ENCODE measurements at regions not wholly inside any gene's neighbourhood (a gene's known extent, or its start where the extent isn't known, plus 50 kb on each side); places are given as distances from the start of the nearest gene placed in this dataset.

GRCh38 chr21:23039846-23040245 is 2041.6 kb downstream of the NCAM2 start:
- Histone ChIP-seq H3K4me1 (ENCODE audit: control insufficient read depth, insufficient read depth, low read length) (no peaks in the 10 kb centered on the region), H3K9me3 (ENCODE audit: control insufficient read depth, low read length) (no peaks in the 10 kb centered on the region), H3K36me3 (ENCODE audit: control insufficient read depth, insufficient read depth, low read length) (no peaks in the 10 kb centered on the region), H3K27ac (ENCODE audit: insufficient read depth, low read depth, low read length, poor library complexity, severe bottlenecking) (no peak overlapping the region), H3K27me3 (ENCODE audit: control insufficient read depth, insufficient read depth, low read length, poor library complexity, severe bottlenecking) (no peaks in the 10 kb centered on the region), H3K4me3 (ENCODE audit: insufficient read depth, low read depth, low read length) (no peak overlapping the region)
- WGBS, 2 experiments: 52 to 59% methylated on average over 6 to 7 of the region's 7 CpGs

GRCh38 chr21:23045955-23046354 is 2047.7 kb downstream of the NCAM2 start:
- H3K27me3 ChIP-seq (ENCODE audit: control insufficient read depth, insufficient read depth, low read length, poor library complexity, severe bottlenecking): no peaks in the 10 kb centered on the region
- WGBS, 2 experiments: 83 to 91% methylated on average over 1 of the region's 1 CpG
- no peak overlapping the region for H3K27ac ChIP-seq (ENCODE audit: insufficient read depth, low read depth, low read length, poor library complexity, severe bottlenecking)
- H3K4me1 ChIP-seq (ENCODE audit: control insufficient read depth, insufficient read depth, low read length): no peaks in the 10 kb centered on the region
- no peaks in the 10 kb centered on the region for H3K36me3 ChIP-seq (ENCODE audit: control insufficient read depth, insufficient read depth, low read length)
- H3K9me3 ChIP-seq (ENCODE audit: control insufficient read depth, low read length): no peaks in the 10 kb centered on the region
- no peak overlapping the region for H3K4me3 ChIP-seq (ENCODE audit: insufficient read depth, low read depth, low read length)

DNA sequence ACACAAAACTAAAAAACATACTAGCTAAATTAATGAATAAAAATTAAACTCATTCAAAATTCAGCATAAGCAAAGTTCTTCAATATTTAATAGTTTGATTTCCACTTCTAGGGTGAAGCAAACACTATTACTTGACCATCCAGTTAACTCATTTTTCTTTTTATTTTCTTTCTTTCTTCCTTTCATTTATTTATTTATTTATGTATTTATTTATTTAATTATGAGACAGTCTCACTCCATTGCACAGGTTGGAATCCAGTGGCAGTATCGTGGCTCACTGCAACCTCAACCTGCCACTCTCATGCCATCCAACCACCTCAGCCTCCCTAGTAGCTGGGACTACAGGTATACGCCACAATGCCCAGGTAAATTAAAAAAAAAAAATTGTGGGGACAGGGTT is 2069.5 kb downstream of the NCAM2 start:
- H3K27ac ChIP-seq (ENCODE audit: insufficient read depth, low read depth, low read length, poor library complexity, severe bottlenecking): no peak overlapping the region
- no peaks in the 10 kb centered on the region for H3K27me3 ChIP-seq (ENCODE audit: control insufficient read depth, insufficient read depth, low read length, poor library complexity, severe bottlenecking)
- H3K36me3 ChIP-seq (ENCODE audit: control insufficient read depth, insufficient read depth, low read length): no peaks in the 10 kb centered on the region
- H3K4me3 ChIP-seq (ENCODE audit: insufficient read depth, low read depth, low read length): no peak overlapping the region
- H3K4me1 ChIP-seq (ENCODE audit: control insufficient read depth, insufficient read depth, low read length): no peaks in the 10 kb centered on the region
- 0% methylated on average over 2 of the region's 2 CpGs for WGBS, 2 experiments
- no peaks in the 10 kb centered on the region for H3K9me3 ChIP-seq (ENCODE audit: control insufficient read depth, low read length)

DNA sequence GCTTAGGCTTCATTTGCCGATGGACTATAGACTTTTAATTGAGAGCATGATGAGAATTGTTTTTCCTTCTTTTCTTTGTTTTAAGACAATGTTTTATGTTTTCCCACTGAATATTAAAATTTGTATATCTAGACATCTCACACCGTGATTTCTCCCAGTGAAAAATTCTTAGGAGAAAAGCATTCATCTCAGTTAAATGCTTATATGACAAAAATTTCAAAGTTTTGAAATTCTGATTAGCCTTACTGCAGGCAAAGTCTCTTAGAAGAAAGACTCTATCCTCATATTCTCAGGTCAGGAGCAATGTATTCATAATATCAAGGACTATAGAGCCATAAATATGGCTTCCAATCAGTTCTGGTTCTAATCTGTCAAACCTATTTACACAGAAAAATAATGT is 2085.0 kb downstream of the NCAM2 start:
- no peak overlapping the region for H3K27ac ChIP-seq (ENCODE audit: insufficient read depth, low read depth, low read length, poor library complexity, severe bottlenecking)
- H3K4me3 ChIP-seq (ENCODE audit: insufficient read depth, low read depth, low read length): no peak overlapping the region
- no peaks in the 10 kb centered on the region for H3K27me3 ChIP-seq (ENCODE audit: control insufficient read depth, insufficient read depth, low read length, poor library complexity, severe bottlenecking)
- H3K9me3 ChIP-seq (ENCODE audit: control insufficient read depth, low read length): no peaks in the 10 kb centered on the region
- H3K4me1 ChIP-seq (ENCODE audit: control insufficient read depth, insufficient read depth, low read length): no peaks in the 10 kb centered on the region
- WGBS, 2 experiments: 69% methylated on average over 2 of the region's 2 CpGs; no CpG with 5 or more reads in 1 of the 2 experiments
- H3K36me3 ChIP-seq (ENCODE audit: control insufficient read depth, insufficient read depth, low read length): no peaks in the 10 kb centered on the region

DNA sequence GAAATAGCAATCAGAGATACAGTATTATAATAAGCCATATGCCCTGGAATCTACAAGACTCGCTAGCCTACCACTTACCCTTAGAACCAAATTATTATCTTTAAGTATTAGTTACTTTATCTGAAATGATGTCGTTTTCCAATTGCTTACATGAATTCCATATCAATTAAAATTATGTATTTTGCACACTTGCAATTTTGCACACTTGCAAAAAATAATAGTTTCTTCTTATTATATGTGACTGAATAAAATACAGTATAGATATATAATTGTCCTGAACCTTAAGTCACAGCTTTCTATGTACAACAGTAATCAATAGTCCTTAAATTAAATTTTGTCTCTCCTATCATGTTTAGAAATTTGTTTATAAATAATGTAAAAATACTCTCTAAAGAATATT is 2095.1 kb downstream of the NCAM2 start:
- H3K9me3 ChIP-seq (ENCODE audit: control insufficient read depth, low read length): no peaks in the 10 kb centered on the region
- no peak overlapping the region for H3K27ac ChIP-seq (ENCODE audit: insufficient read depth, low read depth, low read length, poor library complexity, severe bottlenecking)
- H3K4me3 ChIP-seq (ENCODE audit: insufficient read depth, low read depth, low read length): no peak overlapping the region
- WGBS, 2 experiments: 100% methylated on average over 2 of the region's 2 CpGs; no CpG with 5 or more reads in 1 of the 2 experiments
- H3K4me1 ChIP-seq (ENCODE audit: control insufficient read depth, insufficient read depth, low read length): no peaks in the 10 kb centered on the region
- H3K36me3 ChIP-seq (ENCODE audit: control insufficient read depth, insufficient read depth, low read length): no peaks in the 10 kb centered on the region
- no peaks in the 10 kb centered on the region for H3K27me3 ChIP-seq (ENCODE audit: control insufficient read depth, insufficient read depth, low read length, poor library complexity, severe bottlenecking)

- H3K9me3 ChIP-seq (ENCODE audit: control insufficient read depth, low read length): no peaks in the 10 kb centered on the region
- H3K4me3 ChIP-seq (ENCODE audit: insufficient read depth, low read depth, low read length): no peak overlapping the region
- no peaks in the 10 kb centered on the region for H3K4me1 ChIP-seq (ENCODE audit: control insufficient read depth, insufficient read depth, low read length)
- no peaks in the 10 kb centered on the region for H3K27me3 ChIP-seq (ENCODE audit: control insufficient read depth, insufficient read depth, low read length, poor library complexity, severe bottlenecking)
- H3K27ac ChIP-seq (ENCODE audit: insufficient read depth, low read depth, low read length, poor library complexity, severe bottlenecking): no peak overlapping the region
- H3K36me3 ChIP-seq (ENCODE audit: control insufficient read depth, insufficient read depth, low read length): no peaks in the 10 kb centered on the region
Measured at GRCh38 chr21:23099185-23099584, 2101.0 kb downstream of the NCAM2 start.

GRCh38 chr21:23101111-23101510 is 2102.9 kb downstream of the NCAM2 start:
- 96 to 97% methylated on average over 14 of the region's 14 CpGs for WGBS, 2 experiments
- no peaks in the 10 kb centered on the region for H3K36me3 ChIP-seq (ENCODE audit: control insufficient read depth, insufficient read depth, low read length)
- no peaks in the 10 kb centered on the region for H3K9me3 ChIP-seq (ENCODE audit: control insufficient read depth, low read length)
- H3K4me1 ChIP-seq (ENCODE audit: control insufficient read depth, insufficient read depth, low read length): no peaks in the 10 kb centered on the region
- no peak overlapping the region for H3K4me3 ChIP-seq (ENCODE audit: insufficient read depth, low read depth, low read length)
- H3K27me3 ChIP-seq (ENCODE audit: control insufficient read depth, insufficient read depth, low read length, poor library complexity, severe bottlenecking): no peaks in the 10 kb centered on the region
- H3K27ac ChIP-seq (ENCODE audit: insufficient read depth, low read depth, low read length, poor library complexity, severe bottlenecking): no peak overlapping the region

- Histone ChIP-seq H3K27ac (ENCODE audit: insufficient read depth, low read depth, low read length, poor library complexity, severe bottlenecking) (no peak overlapping the region), H3K36me3 (ENCODE audit: control insufficient read depth, insufficient read depth, low read length) (no peaks in the 10 kb centered on the region), H3K4me3 (ENCODE audit: insufficient read depth, low read depth, low read length) (no peak overlapping the region), H3K27me3 (ENCODE audit: control insufficient read depth, insufficient read depth, low read length, poor library complexity, severe bottlenecking) (no peaks in the 10 kb centered on the region), H3K9me3 (ENCODE audit: control insufficient read depth, low read length) (no peaks in the 10 kb centered on the region), H3K4me1 (ENCODE audit: control insufficient read depth, insufficient read depth, low read length) (no peaks in the 10 kb centered on the region)
Measured at GRCh38 chr21:23108533-23108932, 2110.3 kb downstream of the NCAM2 start.

- H3K9me3 ChIP-seq (ENCODE audit: control insufficient read depth, low read length): no peaks in the 10 kb centered on the region
- H3K36me3 ChIP-seq (ENCODE audit: control insufficient read depth, insufficient read depth, low read length): no peaks in the 10 kb centered on the region
- 91 to 95% methylated on average over 2 of the region's 3 CpGs for WGBS, 2 experiments
- H3K4me3 ChIP-seq (ENCODE audit: insufficient read depth, low read depth, low read length): no peak overlapping the region
- H3K27ac ChIP-seq (ENCODE audit: insufficient read depth, low read depth, low read length, poor library complexity, severe bottlenecking): no peak overlapping the region
- H3K4me1 ChIP-seq (ENCODE audit: control insufficient read depth, insufficient read depth, low read length): no peaks in the 10 kb centered on the region
- no peaks in the 10 kb centered on the region for H3K27me3 ChIP-seq (ENCODE audit: control insufficient read depth, insufficient read depth, low read length, poor library complexity, severe bottlenecking)
Measured at GRCh38 chr21:23111070-23111600, 2112.9 kb downstream of the NCAM2 start.

DNA sequence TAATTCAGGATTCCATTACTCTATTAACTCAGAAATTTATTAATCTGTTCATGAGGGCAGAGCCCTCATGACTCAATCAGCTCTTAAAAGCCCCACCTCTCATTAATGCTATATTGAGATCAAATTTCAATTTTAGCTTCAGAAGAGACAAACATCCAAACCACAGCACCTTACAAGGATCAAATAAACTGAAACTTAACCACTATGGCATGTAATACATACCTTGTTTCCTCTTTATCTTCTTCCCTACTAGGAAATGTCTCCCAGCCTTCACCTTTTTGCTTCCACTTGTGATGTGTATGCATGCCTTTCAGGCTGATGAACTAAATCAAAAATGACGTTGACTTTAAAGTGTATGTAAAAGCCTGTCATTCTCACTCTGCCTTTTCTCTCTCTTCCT is 2121.3 kb downstream of the NCAM2 start:
- Histone ChIP-seq H3K36me3 (ENCODE audit: control insufficient read depth, insufficient read depth, low read length) (no peaks in the 10 kb centered on the region), H3K4me1 (ENCODE audit: control insufficient read depth, insufficient read depth, low read length) (no peaks in the 10 kb centered on the region), H3K27me3 (ENCODE audit: control insufficient read depth, insufficient read depth, low read length, poor library complexity, severe bottlenecking) (no peaks in the 10 kb centered on the region), H3K4me3 (ENCODE audit: insufficient read depth, low read depth, low read length) (no peak overlapping the region), H3K27ac (ENCODE audit: insufficient read depth, low read depth, low read length, poor library complexity, severe bottlenecking) (no peak overlapping the region), H3K9me3 (ENCODE audit: control insufficient read depth, low read length) (no peaks in the 10 kb centered on the region)
- WGBS, 2 experiments: 100% methylated on average over 1 of the region's 1 CpG

GRCh38 chr21:23127973-23128372 is 2129.8 kb downstream of the NCAM2 start:
- Histone ChIP-seq H3K27ac (ENCODE audit: insufficient read depth, low read depth, low read length, poor library complexity, severe bottlenecking) (no peak overlapping the region), H3K4me1 (ENCODE audit: control insufficient read depth, insufficient read depth, low read length) (no peaks in the 10 kb centered on the region), H3K4me3 (ENCODE audit: insufficient read depth, low read depth, low read length) (no peak overlapping the region), H3K36me3 (ENCODE audit: control insufficient read depth, insufficient read depth, low read length) (no peaks in the 10 kb centered on the region), H3K27me3 (ENCODE audit: control insufficient read depth, insufficient read depth, low read length, poor library complexity, severe bottlenecking) (no peaks in the 10 kb centered on the region), H3K9me3 (ENCODE audit: control insufficient read depth, low read length) (no peaks in the 10 kb centered on the region)
- WGBS, 2 experiments: 81 to 86% methylated on average over 8 of the region's 8 CpGs

All from ectodermal cell (in vitro differentiated cells).